CD4-positive, alpha-beta T cell treated with Interleukin-1 beta for 1 hour (primary cell): ENCODE measurements at regions not wholly inside any gene's neighbourhood (a gene's known extent, or its start where the extent isn't known, plus 50 kb on each side); places are given as distances from the start of the nearest gene placed in this dataset.
"Not testable (repeated sequence)": the region's sequence is repeated elsewhere in the genome, so short reads cannot be mapped to it uniquely, and the experiment has no call there.

Experiments used
- DNase-seq, 2 donors: peaks; one replicate each; pipeline ENCODE4 v3.0.0-alpha.2; 2020 to 2022

GRCh38 chr13:64716936-64717335 is 2513.2 kb downstream of the PCDH9 start:
- no peak for DNase-seq

- DNase-seq: no peak
These were observed 2521.1 kb downstream of the PCDH9 start for GRCh38 chr13:64709079-64709478.

- DNase-seq: no peak
These were observed 2526.0 kb downstream of the PCDH9 start for GRCh38 chr13:64704121-64704649.

GRCh38 chr13:64697226-64697625 is 2532.9 kb downstream of the PCDH9 start:
- DNase-seq: no peak

GRCh38 chr13:64688893-64689677 is 2541.1 kb downstream of the PCDH9 start:
- DNase-seq: no peak

- DNase-seq: not testable (repeated sequence)
These were observed 2543.6 kb downstream of the PCDH9 start for GRCh38 chr13:64686536-64686935.

GRCh38 chr13:64684685-64685431 is 2545.3 kb downstream of the PCDH9 start:
- no peak for DNase-seq

- DNase-seq: no peak
These were observed 2546.0 kb downstream of the PCDH9 start for GRCh38 chr13:64684108-64684507.

GRCh38 chr13:64680739-64681138 is 2549.4 kb downstream of the PCDH9 start:
- DNase-seq: no peak

- no peak for DNase-seq
These were observed 2554.8 kb downstream of the PCDH9 start for GRCh38 chr13:64675255-64675892.

GRCh38 chr13:64674126-64674525 is 2556.0 kb downstream of the PCDH9 start:
- no peak for DNase-seq

- no peak for DNase-seq
These were observed 2557.4 kb downstream of the PCDH9 start for GRCh38 chr13:64672751-64673150.

- no peak for DNase-seq
These were observed 2567.1 kb downstream of the PCDH9 start for GRCh38 chr13:64662887-64663593.

GRCh38 chr13:64648293-64648692 is 2581.8 kb downstream of the PCDH9 start:
- no peak for DNase-seq

GRCh38 chr13:64643066-64643465 is 2587.1 kb downstream of the PCDH9 start:
- DNase-seq: no peak

- DNase-seq: no peak
These were observed 2590.1 kb downstream of the PCDH9 start for GRCh38 chr13:64640002-64640401.

GRCh38 chr13:64639206-64639605 is 2590.9 kb downstream of the PCDH9 start:
- DNase-seq: no peak

GRCh38 chr13:64633948-64634347 is 2596.2 kb downstream of the PCDH9 start:
- DNase-seq: no peak

- no peak for DNase-seq
These were observed 2602.5 kb downstream of the PCDH9 start for GRCh38 chr13:64627654-64628053.

- no peak for DNase-seq
These were observed 2604.0 kb downstream of the PCDH9 start for GRCh38 chr13:64626105-64626504.

GRCh38 chr13:64617231-64617630 is 2612.9 kb downstream of the PCDH9 start:
- no peak for DNase-seq

- no peak for DNase-seq
These were observed 2638.2 kb downstream of the PCDH9 start for GRCh38 chr13:64591971-64592370.

- DNase-seq: no peak
These were observed 2650.8 kb downstream of the PCDH9 start for GRCh38 chr13:64579331-64579730.
